ENCODE measurements at regions not wholly inside any gene's neighbourhood (a gene's known extent, or its start where the extent isn't known, plus 50 kb on each side); places are given as distances from the start of the nearest gene placed in this dataset.

- TF ChIP-seq EZH2phosphoT487 (IDR thresholded peaks at IDR 0.05; ENCODE audit: borderline replicate concordance, low read depth, low read length), result no peak
- no peak for TF ChIP-seq CTCF (conservative IDR thresholded peaks at IDR 0.05; ENCODE audit: low read length)
These were observed 111.5 kb upstream of the BCL2L14 start for GRCh38 chr12:11959117-11959823.
